ENCODE measurements at regions not wholly inside any gene's neighbourhood (a gene's known extent, or its start where the extent isn't known, plus 50 kb on each side); places are given as distances from the start of the nearest gene placed in this dataset.

- no peak for TF ChIP-seq PBX3 (IDR thresholded peaks at IDR 0.05)
- TF ChIP-seq RFX5 (IDR thresholded peaks at IDR 0.05) = no peak
- TF ChIP-seq CHD2 (IDR thresholded peaks at IDR 0.05; ENCODE audit: low read length, partially characterized antibody) = no peak
- TF ChIP-seq JUNB (IDR thresholded peaks at IDR 0.05) = no peak
- no peak for TF ChIP-seq HDAC2 (IDR thresholded peaks at IDR 0.05)
- no peak for TF ChIP-seq TP53 (CRISPR knock-in tag; IDR thresholded peaks at IDR 0.05)
- no peak for TF ChIP-seq HEYL (CRISPR knock-in tag; IDR thresholded peaks at IDR 0.05)
Measured at GRCh38 chr16:54843424-54843750, 87.3 kb upstream of the IRX5 start (continued).

- no peak for TF ChIP-seq HOXA7 (CRISPR knock-in tag; IDR thresholded peaks at IDR 0.05)
- ChIA-PET POLR2A (no interaction called here), CTCF (interaction anchor here (1.3 kb wide), 1 partner anchor 18 kb away, joined by 4 read pairs; no protein-coding TSS in a partner anchor)
- H3K27ac ChIP-seq = no peak overlapping the region
- H3K9me3 ChIP-seq = peaks cover 15% of the 10 kb centered on the region; the same call in 2 of the 3 replicates
- no peak overlapping the region for H3K4me2 ChIP-seq
- no peak for ATAC-seq
- no peak for DNase-seq (ENCODE audit: low read depth in 1 of 2, low spot score in 1 of 2)
- FAIRE-seq = no peak
- 45% methylated on average over 5 of the region's 5 CpGs for WGBS (ENCODE audit: missing lambda C conversion rate)
- peaks cover 7% of the 10 kb centered on the region; the same call in 2 of the 3 replicates for H3K4me1 ChIP-seq
- H3K4me3 ChIP-seq = no peak overlapping the region
Measured at GRCh38 chr16:54842743-54843423, 87.8 kb upstream of the IRX5 start.

DNA sequence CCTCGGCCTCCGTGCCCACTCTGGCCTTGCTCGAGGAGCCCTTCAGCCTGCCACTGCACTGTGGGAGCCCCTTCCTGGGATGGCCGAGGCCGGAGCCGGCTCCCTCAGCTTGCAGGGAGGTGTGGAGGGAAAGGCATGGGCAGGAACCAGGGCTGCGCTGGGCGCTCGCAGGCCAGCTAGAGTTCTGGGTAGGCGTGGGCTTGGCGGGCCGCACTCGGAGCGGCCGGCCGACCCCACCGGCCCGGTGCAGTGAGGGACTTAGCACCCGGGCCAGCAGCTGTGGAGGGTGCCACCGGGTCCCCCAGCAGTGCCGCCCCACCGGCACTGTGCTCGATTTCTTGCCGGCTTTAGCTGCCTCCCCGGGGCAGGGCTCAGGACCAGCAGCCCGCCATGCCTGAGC is 101.0 kb upstream of the IRX5 start:
- no peak overlapping the region for H3K4me3 ChIP-seq
- POLR2A ChIA-PET = no interaction called here
- ATAC-seq = no peak
- no peaks in the 10 kb centered on the region for H3K9me3 ChIP-seq
- WGBS (ENCODE audit: missing lambda C conversion rate) = 68% methylated on average over 11 of the region's 26 CpGs
- H3K4me2 ChIP-seq = no peak overlapping the region
- no peaks in the 10 kb centered on the region for H3K4me1 ChIP-seq
- CTCF ChIA-PET = no interaction called here
- FAIRE-seq = no peak
- no peak for TF ChIP-seq TFCP2L1 (CRISPR knock-in tag; IDR thresholded peaks at IDR 0.05)
- no peak for TF ChIP-seq EP300 (IDR thresholded peaks at IDR 0.05)
- TF ChIP-seq BHLHE40 (IDR thresholded peaks at IDR 0.05; ENCODE audit: low read depth, low read length) = no peak
- no peak for TF ChIP-seq NPAS2 (CRISPR knock-in tag; IDR thresholded peaks at IDR 0.05; ENCODE audit: borderline replicate concordance)
- TF ChIP-seq MAZ (IDR thresholded peaks at IDR 0.05; ENCODE audit: borderline replicate concordance, low read depth, low read length) = no peak
- no peak for TF ChIP-seq JUN (IDR thresholded peaks at IDR 0.05)
- no peak for TF ChIP-seq USF2 (IDR thresholded peaks at IDR 0.05)
- TF ChIP-seq EHMT2 (IDR thresholded peaks at IDR 0.05; ENCODE audit: low read depth) = no peak
- TF ChIP-seq POLR2AphosphoS2 (conservative IDR thresholded peaks at IDR 0.05; ENCODE audit: low read length) = no peak
- TF ChIP-seq POLR2A (IDR thresholded peaks at IDR 0.05; ENCODE audit: low read length) = no peak
- TF ChIP-seq, protein P1, sequence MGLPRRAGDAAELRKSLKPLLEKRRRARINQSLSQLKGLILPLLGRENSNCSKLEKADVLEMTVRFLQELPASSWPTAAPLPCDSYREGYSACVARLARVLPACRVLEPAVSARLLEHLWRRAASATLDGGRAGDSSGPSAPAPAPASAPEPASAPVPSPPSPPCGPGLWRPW (IDR thresholded peaks at IDR 0.05) = no peak
- no peak for TF ChIP-seq ZFP36 (IDR thresholded peaks at IDR 0.05; ENCODE audit: borderline replicate concordance, partially characterized antibody)
- no peak overlapping the region for H3K27ac ChIP-seq
- DNase-seq (ENCODE audit: low read depth in 1 of 2, low spot score in 1 of 2) = no peak

DNA sequence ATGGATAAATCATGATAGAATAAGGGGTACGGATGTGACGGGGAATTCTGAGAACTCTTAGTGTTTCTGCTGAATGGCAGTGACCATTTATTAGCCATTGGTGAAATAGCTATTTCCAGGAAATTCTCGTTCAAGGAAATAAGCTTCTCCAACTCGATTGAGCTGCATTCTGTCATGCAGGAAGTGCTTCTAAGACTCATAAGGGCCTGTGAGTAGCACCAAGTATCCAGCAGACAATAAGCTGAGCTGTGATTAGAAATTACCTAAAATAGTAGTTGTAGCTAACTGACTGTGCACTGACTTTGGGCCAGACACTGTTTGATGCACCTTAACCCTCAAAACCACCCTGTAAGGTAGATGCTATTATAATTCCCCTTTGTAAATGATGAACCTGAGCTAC is 107.8 kb upstream of the IRX5 start:
- no peak for ATAC-seq
- Histone ChIP-seq H3K4me3 (no peak overlapping the region), H3K4me1 (no peaks in the 10 kb centered on the region), H3K27ac (no peak overlapping the region), H3K9me3 (no peaks in the 10 kb centered on the region), H3K4me2 (no peak overlapping the region)
- no peak for DNase-seq (ENCODE audit: low read depth in 1 of 2, low spot score in 1 of 2)
- POLR2A ChIA-PET = no interaction called here
- 25% methylated on average over 4 of the region's 4 CpGs for WGBS (ENCODE audit: missing lambda C conversion rate)
- TF ChIP-seq RNF2 (IDR thresholded peaks at IDR 0.05; ENCODE audit: borderline replicate concordance, low read depth) (no peak), CHD2 (IDR thresholded peaks at IDR 0.05; ENCODE audit: low read length, partially characterized antibody) (no peak), MAFK (IDR thresholded peaks at IDR 0.05; ENCODE audit: partially characterized antibody) (no peak), SREBF2 (IDR thresholded peaks at IDR 0.05) (no peak), ZSCAN20 (CRISPR knock-in tag; IDR thresholded peaks at IDR 0.05) (no peak), MAZ (IDR thresholded peaks at IDR 0.05; ENCODE audit: borderline replicate concordance, low read depth, low read length) (no peak), ZNF302 (CRISPR knock-in tag; IDR thresholded peaks at IDR 0.05) (no peak), JUNB (IDR thresholded peaks at IDR 0.05) (no peak), HOXB13 (CRISPR knock-in tag; IDR thresholded peaks at IDR 0.05; ENCODE audit: low read depth) (no peak), NPAS2 (CRISPR knock-in tag; IDR thresholded peaks at IDR 0.05; ENCODE audit: borderline replicate concordance) (no peak), HOXA7 (CRISPR knock-in tag; IDR thresholded peaks at IDR 0.05) (no peak), BHLHE40 (IDR thresholded peaks at IDR 0.05; ENCODE audit: low read depth, low read length) (no peak), E2F6 (IDR thresholded peaks at IDR 0.05; ENCODE audit: borderline replicate concordance, low read depth) (no peak), EHMT2 (IDR thresholded peaks at IDR 0.05; ENCODE audit: low read depth) (no peak), HEYL (CRISPR knock-in tag; IDR thresholded peaks at IDR 0.05) (no peak)
- CTCF ChIA-PET = no interaction called here
- FAIRE-seq = no peak

All from A549 (cell line).